GM12865 (cell line): ENCODE measurements at regions not wholly inside any gene's neighbourhood (a gene's known extent, or its start where the extent isn't known, plus 50 kb on each side); places are given as distances from the start of the nearest gene placed in this dataset.

Experiments
- DNase-seq: peaks from one replicate; pipeline ENCODE4 v3.0.0; 2010; ENCODE audit warnings: low read depth
- H3K4me3 ChIP-seq: 2 replicates; pipeline ENCODE4 v1.5.1; 2011; ENCODE audit warnings: mild to moderate bottlenecking, low read depth, low read length, control low read depth
- TF ChIP-seq, protein P1 (sequence below): IDR thresholded peaks from 2 replicates; pipeline ENCODE4 v1.5.1; 2011; ENCODE audit warnings: low read length, control low read depth, low read depth, inconsistent platforms; ENCODE audit not compliant: insufficient read depth; ENCODE audit errors: missing control alignments

DNA sequence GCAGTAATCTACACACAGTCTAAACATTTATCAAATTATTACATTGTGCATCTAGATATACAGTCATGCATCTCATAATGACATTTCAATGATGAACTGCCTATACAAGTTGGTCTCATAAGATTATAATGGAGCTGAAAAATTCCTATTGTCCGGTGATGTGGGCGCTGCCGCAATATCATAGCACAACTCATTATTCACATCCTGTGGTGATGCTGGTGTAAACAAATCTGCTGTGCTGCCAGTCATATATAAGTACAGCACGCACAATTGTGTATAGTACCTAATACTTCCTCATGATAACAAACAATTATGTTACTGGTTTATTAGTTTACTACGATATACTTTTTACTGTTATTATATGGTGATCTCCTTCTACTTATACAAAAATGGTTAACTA is 768.8 kb upstream of the NOVA1 start:
- no peak overlapping the region for H3K4me3 ChIP-seq
- TF ChIP-seq, protein P1, sequence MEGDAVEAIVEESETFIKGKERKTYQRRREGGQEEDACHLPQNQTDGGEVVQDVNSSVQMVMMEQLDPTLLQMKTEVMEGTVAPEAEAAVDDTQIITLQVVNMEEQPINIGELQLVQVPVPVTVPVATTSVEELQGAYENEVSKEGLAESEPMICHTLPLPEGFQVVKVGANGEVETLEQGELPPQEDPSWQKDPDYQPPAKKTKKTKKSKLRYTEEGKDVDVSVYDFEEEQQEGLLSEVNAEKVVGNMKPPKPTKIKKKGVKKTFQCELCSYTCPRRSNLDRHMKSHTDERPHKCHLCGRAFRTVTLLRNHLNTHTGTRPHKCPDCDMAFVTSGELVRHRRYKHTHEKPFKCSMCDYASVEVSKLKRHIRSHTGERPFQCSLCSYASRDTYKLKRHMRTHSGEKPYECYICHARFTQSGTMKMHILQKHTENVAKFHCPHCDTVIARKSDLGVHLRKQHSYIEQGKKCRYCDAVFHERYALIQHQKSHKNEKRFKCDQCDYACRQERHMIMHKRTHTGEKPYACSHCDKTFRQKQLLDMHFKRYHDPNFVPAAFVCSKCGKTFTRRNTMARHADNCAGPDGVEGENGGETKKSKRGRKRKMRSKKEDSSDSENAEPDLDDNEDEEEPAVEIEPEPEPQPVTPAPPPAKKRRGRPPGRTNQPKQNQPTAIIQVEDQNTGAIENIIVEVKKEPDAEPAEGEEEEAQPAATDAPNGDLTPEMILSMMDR, result no peak
- no peak for DNase-seq

DNA sequence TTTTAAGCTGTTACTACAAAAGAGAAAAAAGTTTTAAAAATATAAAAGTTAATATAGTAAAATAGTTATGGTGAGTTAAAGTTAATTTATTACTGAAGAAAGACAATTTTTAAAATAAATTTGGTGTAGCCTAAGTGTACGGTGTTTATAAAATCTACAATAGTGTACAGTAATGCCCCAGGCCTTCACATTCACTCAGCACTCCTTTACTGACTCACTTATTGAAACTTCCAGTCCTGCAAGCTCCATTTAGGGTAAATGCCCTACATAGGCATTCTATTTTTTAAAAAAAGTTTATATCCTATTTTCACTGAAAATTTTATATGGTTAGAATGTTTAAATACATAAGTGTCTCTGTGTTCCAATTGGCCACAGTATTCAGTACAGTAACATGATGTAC is 769.5 kb upstream of the NOVA1 start:
- no peak for DNase-seq
- TF ChIP-seq, protein P1, result no peak
- H3K4me3 ChIP-seq, result no peak overlapping the region

DNA sequence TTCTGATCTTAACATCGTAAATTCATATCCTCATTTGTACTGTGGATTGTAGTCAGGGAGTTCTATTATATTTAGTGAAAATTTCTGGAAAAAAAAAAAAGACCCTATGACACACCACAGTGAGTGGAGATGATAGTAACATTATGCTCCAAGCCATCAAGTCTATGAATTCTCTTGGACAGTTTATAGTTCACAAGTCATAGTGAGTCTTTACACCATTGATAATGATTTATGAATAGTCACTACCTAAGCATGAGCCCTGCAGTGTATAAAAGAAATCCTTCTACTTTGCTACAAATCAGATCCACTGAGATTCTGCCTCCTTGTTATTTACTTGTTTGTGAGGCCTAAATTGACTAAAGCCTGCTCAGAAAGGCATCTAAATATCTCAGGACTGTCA is 772.2 kb upstream of the NOVA1 start:
- no peak overlapping the region for H3K4me3 ChIP-seq
- TF ChIP-seq, protein P1, result no peak
- DNase-seq, result no peak

DNA sequence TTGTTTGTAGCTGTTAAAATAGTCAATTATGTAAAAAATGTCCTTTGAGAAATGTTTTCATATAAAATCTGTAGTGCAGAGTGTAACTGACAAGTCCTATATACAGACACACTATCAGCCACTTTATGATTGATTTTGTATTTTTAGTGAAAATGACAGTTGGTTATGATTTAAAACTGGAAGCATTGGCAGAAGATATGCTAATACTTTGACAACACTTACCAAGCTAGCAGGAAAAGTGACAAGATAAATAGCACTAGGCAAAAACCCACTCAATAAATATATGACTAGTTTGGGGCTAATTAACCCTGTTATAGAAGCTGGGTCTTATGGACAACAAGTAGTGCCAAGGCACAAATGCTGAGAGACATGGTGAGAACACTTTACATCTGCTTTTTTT is 772.9 kb upstream of the NOVA1 start:
- DNase-seq, result no peak
- TF ChIP-seq, protein P1, result no peak
- H3K4me3 ChIP-seq, result no peak overlapping the region

DNA sequence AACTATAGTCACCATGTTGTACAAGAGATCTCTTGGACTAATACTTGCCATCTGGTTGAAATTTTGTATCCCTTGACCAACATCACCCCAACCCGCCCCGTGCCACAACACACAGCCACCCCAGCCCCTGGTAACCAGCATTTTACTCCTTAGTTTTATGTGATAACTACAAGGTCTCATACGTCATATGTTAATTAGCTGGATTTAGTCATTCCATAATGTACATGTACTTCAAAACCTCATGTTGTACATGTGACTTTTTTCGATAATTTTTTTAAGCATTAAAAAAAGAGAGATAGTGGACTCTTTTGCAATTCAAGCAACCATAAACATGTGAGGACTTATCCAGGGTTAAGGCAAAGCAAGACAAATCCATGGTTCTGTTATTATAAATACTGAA is 773.4 kb upstream of the NOVA1 start:
- H3K4me3 ChIP-seq, result no peak overlapping the region
- DNase-seq, result no peak
- TF ChIP-seq, protein P1, result no peak

DNA sequence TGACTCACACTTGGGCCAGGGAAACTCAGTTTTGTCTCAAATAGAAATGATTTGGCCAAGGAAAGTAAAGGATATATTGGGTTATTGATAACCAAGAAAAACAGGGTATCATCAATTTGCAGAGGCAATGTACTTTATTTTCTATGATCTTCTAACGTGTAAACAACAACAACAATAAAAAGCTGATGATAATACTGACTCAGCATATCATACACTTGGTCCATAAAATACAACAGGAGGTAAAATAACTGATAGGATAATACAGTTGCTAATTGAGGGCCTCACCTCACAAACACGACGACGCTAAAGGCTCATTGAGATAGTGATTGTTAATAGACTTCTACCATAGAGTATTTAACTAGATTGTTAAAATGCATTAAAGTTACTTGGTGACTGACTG is 774.0 kb upstream of the NOVA1 start:
- TF ChIP-seq, protein P1, result no peak
- no peak overlapping the region for H3K4me3 ChIP-seq
- DNase-seq, result no peak

DNA sequence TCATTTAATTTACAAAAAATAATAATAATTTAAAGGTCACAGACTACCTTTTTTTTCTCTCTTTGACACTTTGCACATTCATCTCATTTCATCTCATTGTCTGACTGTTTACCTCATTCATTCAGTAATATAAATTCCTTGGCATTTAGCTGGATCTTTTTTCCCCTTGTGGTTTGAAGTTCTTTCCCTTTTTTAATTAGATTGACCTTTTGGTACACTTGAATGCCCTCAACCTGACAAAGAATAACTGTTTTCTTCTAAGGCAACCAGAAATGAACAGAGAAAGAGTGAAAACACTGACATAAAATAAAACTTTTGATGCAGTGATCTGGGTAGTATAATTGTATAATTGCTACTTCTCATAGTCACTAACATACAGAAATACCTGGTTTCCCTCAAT is 774.9 kb upstream of the NOVA1 start:
- no peak for DNase-seq
- H3K4me3 ChIP-seq, result no peak overlapping the region
- TF ChIP-seq, protein P1, result no peak
